MCF 10A (cell line): ENCODE measurements at regions not wholly inside any gene's neighbourhood (a gene's known extent, or its start where the extent isn't known, plus 50 kb on each side); places are given as distances from the start of the nearest gene placed in this dataset.
A peak's percentile ranks its signal among the peaks of the same experiment; 100 is the strongest.

ENCODE experiments used
- BruUV-seq: library from RNA; stranded (reverse); fragments of 400-500 nt; replicated peaks from 2 replicates; lab custom pipeline; 2021; lab: Mats Ljungman, UMichigan
- CTCF ChIA-PET: fragments of 300-600 bp; sonication (Branson Sonifier 250); formaldehyde crosslinking; extraction: SDS; loops from one replicate; lab custom pipeline; 2021; ENCODE audit warnings: antibody characterized with exemption, inconsistent platforms; lab: Yijun Ruan, JAX
- POLR2A ChIA-PET: fragments of 300-600, 350-650 bp; sonication (Branson Sonifier 250); formaldehyde crosslinking; extraction: SDS; loops from one replicate; lab custom pipeline; 2020; ENCODE audit warnings: antibody characterized with exemption, inconsistent platforms; lab: Yijun Ruan, JAX
- DNase-seq: peaks from one replicate; pipeline ENCODE4 v3.0.0-alpha.2; 2018; ENCODE audit not compliant: unreplicated experiment
- H3K27ac Mint-ChIP-seq: one replicate; pipeline ENCODE4 v1.8.0; 2022; ENCODE audit warnings: mild to moderate bottlenecking, low read depth, mixed read lengths; ENCODE audit not compliant: unreplicated experiment
- H3K27me3 Mint-ChIP-seq: one replicate; pipeline ENCODE4 v1.8.0; 2022; ENCODE audit warnings: mixed read lengths; ENCODE audit not compliant: insufficient read depth, unreplicated experiment
- H3K36me3 Mint-ChIP-seq: one replicate; pipeline ENCODE4 v1.8.0; 2022; ENCODE audit warnings: mild to moderate bottlenecking, moderate library complexity, mixed read lengths; ENCODE audit not compliant: insufficient read depth, unreplicated experiment
- H3K4me1 Mint-ChIP-seq: one replicate; pipeline ENCODE4 v1.8.0; 2022; ENCODE audit warnings: mixed read lengths; ENCODE audit not compliant: insufficient read depth, unreplicated experiment
- H3K4me3 Mint-ChIP-seq: one replicate; pipeline ENCODE4 v1.8.0; 2022; ENCODE audit warnings: mild to moderate bottlenecking, moderate library complexity, mixed read lengths; ENCODE audit not compliant: unreplicated experiment
- H3K9me3 Mint-ChIP-seq: one replicate; pipeline ENCODE4 v1.8.0; 2022; ENCODE audit warnings: mixed read lengths; ENCODE audit not compliant: unreplicated experiment
- CTCF ChIP-seq: fragments of 200-600 bp; IDR thresholded peaks from one replicate; pipeline ENCODE4 v1.8.0; 2022; ENCODE audit warnings: antibody characterized with exemption, mild to moderate bottlenecking; ENCODE audit not compliant: unreplicated experiment
- intact Hi-C: fragments of 100-400 bp; cut with micrococcal nuclease; formaldehyde crosslinking; loops from 2 replicates; pipeline ENCODE4 v1.14.1; 2022

GRCh38 chr1:198007687-198008607, 90.8 kb downstream of the LHX9 start:
- ChIA-PET POLR2A (interaction anchor here (0.5 to 1.3 kb wide), 4 partner anchors 11 to 78 kb away, joined by 3 read pairs; no protein-coding TSS in a partner anchor), CTCF (interaction anchor here (0.7 to 0.8 kb wide), 2 partner anchors 12 to 693 kb away, joined by 3 to 4 read pairs; no protein-coding TSS in a partner anchor)
- Mint-ChIP-seq H3K36me3 (no peaks in the 10 kb centered on the region), H3K27me3 (no peaks in the 10 kb centered on the region), H3K4me1 (no peaks in the 10 kb centered on the region), H3K4me3 (no peak overlapping the region), H3K9me3 (peaks cover 7% of the 10 kb centered on the region), H3K27ac (no peak overlapping the region)
- TF ChIP-seq CTCF, result no peak
- no peak for DNase-seq
- intact Hi-C loops, result no loop called here
- BruUV-seq, result no TSS peak

GRCh38 chr1:198014355-198014754, 97.2 kb downstream of the LHX9 start:
- ChIA-PET CTCF (interaction anchor here (0.5 to 1.5 kb wide), 4 partner anchors 10 to 427 kb away, joined by 3 to 6 read pairs (median 3); no protein-coding TSS in a partner anchor), POLR2A (interaction anchor here (0.6 to 1.0 kb wide), 4 partner anchors 11 to 460 kb away, joined by 3 to 4 read pairs (median 3); partner anchors contain the start of gene NEK7)
- Mint-ChIP-seq H3K9me3 (peaks cover 7% of the 10 kb centered on the region), H3K4me3 (no peak overlapping the region), H3K27ac (no peak overlapping the region), H3K4me1 (peaks cover 10% of the 10 kb centered on the region), H3K36me3 (no peaks in the 10 kb centered on the region), H3K27me3 (no peaks in the 10 kb centered on the region)
- intact Hi-C loops, result no loop called here
- DNase-seq, result no peak
- TF ChIP-seq CTCF, result no peak
- no TSS peak for BruUV-seq

GRCh38 chr1:198015309-198015708, 98.1 kb downstream of the LHX9 start:
- no peak for TF ChIP-seq CTCF
- Mint-ChIP-seq H3K4me3 (no peak overlapping the region), H3K36me3 (no peaks in the 10 kb centered on the region), H3K27ac (no peak overlapping the region), H3K9me3 (peaks cover 7% of the 10 kb centered on the region), H3K4me1 (peaks cover 15% of the 10 kb centered on the region), H3K27me3 (no peaks in the 10 kb centered on the region)
- ChIA-PET POLR2A (interaction anchor here (0.9 to 1.1 kb wide), 3 partner anchors 10 to 31 kb away, joined by 3 to 4 read pairs (median 3); no protein-coding TSS in a partner anchor), CTCF (interaction anchor here (0.7 to 1.5 kb wide), 5 partner anchors 10 to 628 kb away, joined by 3 to 6 read pairs (median 4); no protein-coding TSS in a partner anchor)
- no peak for DNase-seq
- intact Hi-C loops, result loop anchor here (5.0 kb wide), 1 partner anchor 78 kb away; no protein-coding TSS in a partner anchor
- no TSS peak for BruUV-seq

GRCh38 chr1:198018529-198018928, 101.4 kb downstream of the LHX9 start:
- intact Hi-C loops, result loop anchor here (1.0 to 5.0 kb wide), 3 partner anchors 81 to 447 kb away; no protein-coding TSS in a partner anchor
- Mint-ChIP-seq H3K4me3 (no peak overlapping the region), H3K36me3 (no peaks in the 10 kb centered on the region), H3K4me1 (peaks cover 15% of the 10 kb centered on the region), H3K27ac (peak overlapping the region; percentile 40), H3K27me3 (no peaks in the 10 kb centered on the region), H3K9me3 (no peaks in the 10 kb centered on the region)
- DNase-seq, result peak; percentile 98
- no TSS peak for BruUV-seq
- CTCF ChIA-PET, result interaction anchor here (1.2 to 1.6 kb wide), 2 partner anchors 12 to 62 kb away, joined by 3 to 5 read pairs; no protein-coding TSS in a partner anchor
- TF ChIP-seq CTCF, result no peak
- POLR2A ChIA-PET, result interaction anchor here (0.7 to 0.8 kb wide), 2 partner anchors 13 to 154 kb away, joined by 3 read pairs; no protein-coding TSS in a partner anchor
